ENCODE measurements at regions not wholly inside any gene's neighbourhood (a gene's known extent, or its start where the extent isn't known, plus 50 kb on each side); places are given as distances from the start of the nearest gene placed in this dataset.

- BruUV-seq (replicated peaks), result TSS peak; percentile 94
- peaks cover 9% of the 10 kb centered on the region; the same call in 1 of the 2 replicates for H3K9me3 ChIP-seq (ENCODE audit: control insufficient read depth, insufficient read depth, low read depth, low read length)
- H3K27me3 ChIP-seq (ENCODE audit: control insufficient read depth, insufficient read depth, low read length), result no peaks in the 10 kb centered on the region
- H3K27ac ChIP-seq (ENCODE audit: low read length), result peak overlapping the region; percentile 100
- intact Hi-C loops (cut with micrococcal nuclease; ENCODE audit: unreplicated experiment), result loop anchor here (5.0 to 10.0 kb wide), 3 partner anchors 191 to 761 kb away; no protein-coding TSS in a partner anchor
- in situ Hi-C loops (cut with HindIII; ENCODE audit: low pct_unique_long_range_greater_than_20kb, low sequenced_read_pairs), result no loop called here
- DNase-seq (ENCODE audit: low read depth, low spot score) (no peak), ATAC-seq (peak; percentile 75)
- peaks cover 43% of the 10 kb centered on the region for H3K4me1 ChIP-seq (ENCODE audit: control insufficient read depth, insufficient read depth, low read length)
- ChIA-PET CTCF (interaction anchor here (0.7 kb wide), 1 partner anchor 12 kb away, joined by 3 read pairs; no protein-coding TSS in a partner anchor), POLR2A (interaction anchor here (0.6 kb wide), 1 partner anchor 194 kb away, joined by 3 read pairs; no protein-coding TSS in a partner anchor)
- TF ChIP-seq, protein P1, sequence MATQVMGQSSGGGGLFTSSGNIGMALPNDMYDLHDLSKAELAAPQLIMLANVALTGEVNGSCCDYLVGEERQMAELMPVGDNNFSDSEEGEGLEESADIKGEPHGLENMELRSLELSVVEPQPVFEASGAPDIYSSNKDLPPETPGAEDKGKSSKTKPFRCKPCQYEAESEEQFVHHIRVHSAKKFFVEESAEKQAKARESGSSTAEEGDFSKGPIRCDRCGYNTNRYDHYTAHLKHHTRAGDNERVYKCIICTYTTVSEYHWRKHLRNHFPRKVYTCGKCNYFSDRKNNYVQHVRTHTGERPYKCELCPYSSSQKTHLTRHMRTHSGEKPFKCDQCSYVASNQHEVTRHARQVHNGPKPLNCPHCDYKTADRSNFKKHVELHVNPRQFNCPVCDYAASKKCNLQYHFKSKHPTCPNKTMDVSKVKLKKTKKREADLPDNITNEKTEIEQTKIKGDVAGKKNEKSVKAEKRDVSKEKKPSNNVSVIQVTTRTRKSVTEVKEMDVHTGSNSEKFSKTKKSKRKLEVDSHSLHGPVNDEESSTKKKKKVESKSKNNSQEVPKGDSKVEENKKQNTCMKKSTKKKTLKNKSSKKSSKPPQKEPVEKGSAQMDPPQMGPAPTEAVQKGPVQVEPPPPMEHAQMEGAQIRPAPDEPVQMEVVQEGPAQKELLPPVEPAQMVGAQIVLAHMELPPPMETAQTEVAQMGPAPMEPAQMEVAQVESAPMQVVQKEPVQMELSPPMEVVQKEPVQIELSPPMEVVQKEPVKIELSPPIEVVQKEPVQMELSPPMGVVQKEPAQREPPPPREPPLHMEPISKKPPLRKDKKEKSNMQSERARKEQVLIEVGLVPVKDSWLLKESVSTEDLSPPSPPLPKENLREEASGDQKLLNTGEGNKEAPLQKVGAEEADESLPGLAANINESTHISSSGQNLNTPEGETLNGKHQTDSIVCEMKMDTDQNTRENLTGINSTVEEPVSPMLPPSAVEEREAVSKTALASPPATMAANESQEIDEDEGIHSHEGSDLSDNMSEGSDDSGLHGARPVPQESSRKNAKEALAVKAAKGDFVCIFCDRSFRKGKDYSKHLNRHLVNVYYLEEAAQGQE (IDR thresholded peaks at IDR 0.05; ENCODE audit: insufficient read depth in 1 of 2, low read depth in 2 of 2, low read length in 1 of 2), result no peak
- TF ChIP-seq TCF7L2 (IDR thresholded peaks at IDR 0.05; ENCODE audit: low read depth, low read length) (peak; percentile 7; the same call in 1 of the 2 replicates), SIN3A (IDR thresholded peaks at IDR 0.05; ENCODE audit: borderline replicate concordance, insufficient read depth, low read depth, low read length) (no peak)
- no peaks in the 10 kb centered on the region for H3K36me3 ChIP-seq (ENCODE audit: control insufficient read depth, insufficient read depth, low read length)
- H3K4me3 ChIP-seq (ENCODE audit: low read depth in 2 of 2, low read length in 2 of 2), result peak overlapping the region; percentile 32 to 50
These were observed 211.1 kb upstream of the ACTBL2 start for GRCh38 chr5:57693488-57694305.

- Histone ChIP-seq H3K27ac (ENCODE audit: low read length) (peak overlapping the region; percentile 100), H3K4me1 (ENCODE audit: control insufficient read depth, insufficient read depth, low read length) (peaks cover 43% of the 10 kb centered on the region), H3K36me3 (ENCODE audit: control insufficient read depth, insufficient read depth, low read length) (no peaks in the 10 kb centered on the region), H3K4me3 (ENCODE audit: low read depth in 2 of 2, low read length in 2 of 2) (peak overlapping the region; percentile 32 to 50), H3K27me3 (ENCODE audit: control insufficient read depth, insufficient read depth, low read length) (no peaks in the 10 kb centered on the region), H3K9me3 (ENCODE audit: control insufficient read depth, insufficient read depth, low read depth, low read length) (peaks cover 12% of the 10 kb centered on the region; the same call in 1 of the 2 replicates)
- ATAC-seq (peak; percentile 99), DNase-seq (ENCODE audit: low read depth, low spot score) (peak; percentile 95)
- in situ Hi-C loops (cut with HindIII; ENCODE audit: low pct_unique_long_range_greater_than_20kb, low sequenced_read_pairs), result no loop called here
- TF ChIP-seq POLR2AphosphoS5 (IDR thresholded peaks at IDR 0.05; ENCODE audit: low read depth, low read length) (peak; percentile 89), SIN3A (IDR thresholded peaks at IDR 0.05; ENCODE audit: borderline replicate concordance, insufficient read depth, low read depth, low read length) (no peak), TCF7L2 (IDR thresholded peaks at IDR 0.05; ENCODE audit: low read depth, low read length) (peak; percentile 71)
- TF ChIP-seq, protein P1 (IDR thresholded peaks at IDR 0.05; ENCODE audit: insufficient read depth in 1 of 2, low read depth in 2 of 2, low read length in 1 of 2), result peak in 1 of 2 experiments; percentile 40; a peak in 1 of 4 replicates
- ChIA-PET CTCF (no interaction called here), POLR2A (no interaction called here)
- no TSS peak for BruUV-seq (replicated peaks)
- intact Hi-C loops (cut with micrococcal nuclease; ENCODE audit: unreplicated experiment), result loop anchor here (5.0 to 10.0 kb wide), 3 partner anchors 191 to 762 kb away; no protein-coding TSS in a partner anchor
These were observed 210.2 kb upstream of the ACTBL2 start for GRCh38 chr5:57692582-57693487.

Measured in Panc1 (cell line).